ENCODE measurements at regions not wholly inside any gene's neighbourhood (a gene's known extent, or its start where the extent isn't known, plus 50 kb on each side); places are given as distances from the start of the nearest gene placed in this dataset.

DNA sequence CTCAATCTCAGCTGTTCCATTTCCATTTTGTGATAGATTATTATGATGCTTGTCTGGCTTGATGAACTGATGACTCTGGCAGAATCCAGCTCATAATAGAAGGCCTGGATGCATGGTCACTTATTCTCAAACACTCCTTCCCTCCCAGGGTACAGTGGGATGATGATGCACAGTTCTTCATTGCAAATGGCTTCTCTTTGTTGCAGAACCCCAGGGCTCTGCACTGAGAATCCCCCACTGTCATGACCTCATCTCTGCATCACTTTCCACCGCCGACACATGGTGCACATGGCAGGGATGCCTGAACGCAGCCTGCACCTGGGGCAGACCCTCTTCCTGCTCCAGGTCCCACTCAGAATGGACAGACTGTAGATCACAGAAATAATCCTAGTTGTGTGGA, 515.6 kb upstream of the NR2F2 start:
- TF ChIP-seq CTCF (IDR thresholded peaks at IDR 0.05; ENCODE audit: low read depth, low read length) (no peak), EZH2phosphoT487 (IDR thresholded peaks at IDR 0.05; ENCODE audit: low read depth) (no peak)

Data from OCI-LY3 (cell line).